H1 (cell line): ENCODE measurements at regions not wholly inside any gene's neighbourhood (a gene's known extent, or its start where the extent isn't known, plus 50 kb on each side); places are given as distances from the start of the nearest gene placed in this dataset.

Experiments used
- CTCF ChIA-PET: fragments of 300-600 bp; sonication (Branson Sonifier 250); formaldehyde crosslinking; loops from one replicate; lab custom pipeline; 2021; ENCODE audit not compliant: partially characterized antibody; lab: Charles Lee
- POLR2A ChIA-PET: fragments of 300-600 bp; sonication (Branson Sonifier 250); formaldehyde crosslinking; loops from one replicate; lab custom pipeline; 2021; ENCODE audit warnings: inconsistent platforms; ENCODE audit not compliant: partially characterized antibody; lab: Charles Lee
- DNase-seq, 2 experiments: peaks; one replicate each; pipeline versions ENCODE4 v3.0.0 to v3.0.0-alpha.2; 2010 to 2022; ENCODE audit warnings: low spot score in 2 of 2, low read depth in 1 of 2, mixed read lengths in 1 of 2
- FAIRE-seq: peaks from 2 replicates; lab custom pipeline; 2011; peaks lifted over from hg19 to GRCh38; lab: Jason Lieb, UNC
- H2AFZ ChIP-seq: 2 replicates; pipeline ENCODE4 v1.8.1; 2012; ENCODE audit warnings: low read length, inconsistent platforms
- H2AK5ac ChIP-seq: 2 replicates; pipeline ENCODE4 v1.6.1; 2013; ENCODE audit warnings: low read depth, low read length
- H2BK120ac ChIP-seq: replicated peaks from 2 replicates; pipeline ENCODE3; 2013; ENCODE audit warnings: low read depth, low read length, inconsistent platforms
- H2BK12ac ChIP-seq: 2 replicates; pipeline ENCODE4 v1.6.1; 2013; ENCODE audit warnings: low read depth, low read length
- H2BK15ac ChIP-seq: 2 replicates; pipeline ENCODE4 v1.6.1; 2013; ENCODE audit warnings: low read length
- H2BK20ac ChIP-seq: 2 replicates; pipeline ENCODE4 v1.6.1; 2013; ENCODE audit warnings: low read length
- H2BK5ac ChIP-seq: 2 replicates; pipeline ENCODE4 v1.6.1; 2013; ENCODE audit warnings: low read depth, low read length
- H3K14ac ChIP-seq: 2 replicates; pipeline ENCODE4 v1.6.1; 2013; ENCODE audit warnings: inconsistent platforms; ENCODE audit not compliant: insufficient read length
- H3K18ac ChIP-seq: 2 replicates; pipeline ENCODE4 v1.6.1; 2013; ENCODE audit warnings: low read length; ENCODE audit errors: extremely low read depth
- H3K23ac ChIP-seq: 2 replicates; pipeline ENCODE4 v1.6.1; 2013; ENCODE audit warnings: inconsistent platforms; ENCODE audit not compliant: insufficient read length
- H3K23me2 ChIP-seq: 2 replicates; pipeline ENCODE4 v1.6.1; 2013; ENCODE audit warnings: low read depth, low read length
- H3K27ac ChIP-seq: 2 replicates; pipeline ENCODE4 v1.6.1; 2011; ENCODE audit warnings: low read depth, low read length, inconsistent platforms
- H3K27me3 ChIP-seq, 4 experiments: replicated peaks in 1 of 4; 1 replicate in 1 of 4; 2 replicates in 3 of 4; pipeline versions ENCODE4 v1.6.1 to v1.8.1; 2011 to 2013; ENCODE audit warnings: low read length in 3 of 4, mild to moderate bottlenecking in 3 of 4, inconsistent platforms in 2 of 4, mixed read lengths in 2 of 4, moderate library complexity in 1 of 4; ENCODE audit not compliant: control insufficient read depth in 3 of 4, insufficient read depth in 3 of 4; ENCODE audit errors: extremely low read depth in 1 of 4
- H3K36me3 ChIP-seq, 4 experiments: 2 replicates each; pipeline versions ENCODE4 v1.6.1 to v1.8.1; 2011 to 2013; ENCODE audit warnings: mild to moderate bottlenecking in 4 of 4, low read length in 3 of 4, moderate library complexity in 2 of 4, control low read depth in 1 of 4, inconsistent platforms in 1 of 4; ENCODE audit not compliant: insufficient read depth in 4 of 4, control insufficient read depth in 2 of 4
- H3K4ac ChIP-seq: replicated peaks from 2 replicates; pipeline ENCODE3; 2013; ENCODE audit warnings: low read length, low read depth, mixed read lengths, inconsistent platforms; ENCODE audit not compliant: insufficient read length
- H3K4me1 ChIP-seq, 4 experiments: replicated peaks in 1 of 4; 1 replicate in 1 of 4; 2 replicates in 3 of 4; pipeline versions ENCODE4 v1.6.1 to v1.8.1; 2011 to 2013; ENCODE audit warnings: low read length in 3 of 4, inconsistent platforms in 2 of 4, mixed read lengths in 1 of 4; ENCODE audit not compliant: insufficient read depth in 4 of 4, control insufficient read depth in 3 of 4
- H3K4me2 ChIP-seq, 2 experiments: 2 replicates each; pipeline versions ENCODE4 v1.6.1 to v1.8.1; 2011 to 2013; ENCODE audit warnings: low read depth in 2 of 2, low read length in 2 of 2, control low read depth in 1 of 2, inconsistent platforms in 1 of 2, mild to moderate bottlenecking in 1 of 2; ENCODE audit not compliant: insufficient read depth in 1 of 2
- H3K4me3 ChIP-seq, 4 experiments: fragments of 200-600, 300-600 bp in 1 of 4; sonication (generic), shearing (Covaris generic), sonication (Bioruptor Twin) in 1 of 4; 2 replicates each; pipeline versions ENCODE4 v1.5.1 to v1.8.1; 2011 to 2016; ENCODE audit warnings: low read length in 4 of 4, low read depth in 3 of 4, control low read depth in 2 of 4, inconsistent platforms in 2 of 4, mild to moderate bottlenecking in 2 of 4, mixed read lengths in 1 of 4, moderate library complexity in 1 of 4; ENCODE audit not compliant: insufficient read depth in 2 of 4; ENCODE audit errors: extremely low read depth in 1 of 4
- H3K56ac ChIP-seq: replicated peaks from 2 replicates; pipeline ENCODE3; 2013; ENCODE audit warnings: low read depth, mild to moderate bottlenecking, mixed read lengths, low read length, inconsistent platforms; ENCODE audit not compliant: insufficient read length
- H3K79me1 ChIP-seq: 2 replicates; pipeline ENCODE4 v1.6.1; 2013; ENCODE audit warnings: low read depth, low read length, control low read depth
- H3K79me2 ChIP-seq, 2 experiments: 2 replicates each; pipeline versions ENCODE4 v1.6.1 to v1.8.1; 2012 to 2013; ENCODE audit warnings: low read length in 2 of 2, mild to moderate bottlenecking in 2 of 2, inconsistent platforms in 1 of 2; ENCODE audit not compliant: insufficient read depth in 2 of 2, control insufficient read depth in 1 of 2
- H3K9ac ChIP-seq, 4 experiments: replicated peaks in 1 of 4; 1 replicate in 1 of 4; 2 replicates in 3 of 4; pipeline versions ENCODE4 v1.6.1 to v1.8.1; 2011 to 2013; ENCODE audit warnings: low read depth in 3 of 4, low read length in 3 of 4, control low read depth in 2 of 4, mild to moderate bottlenecking in 2 of 4, moderate library complexity in 2 of 4, inconsistent platforms in 1 of 4; ENCODE audit errors: extremely low read depth in 1 of 4
- H3K9me3 ChIP-seq, 2 experiments: 2 replicates each; pipeline versions ENCODE4 v1.6.1 to v1.8.1; 2012 to 2013; ENCODE audit warnings: mild to moderate bottlenecking in 2 of 2, moderate library complexity in 2 of 2, control low read depth in 1 of 2, inconsistent platforms in 1 of 2, low read depth in 1 of 2, low read length in 1 of 2, mixed read lengths in 1 of 2; ENCODE audit not compliant: insufficient read depth in 2 of 2
- H4K20me1 ChIP-seq, 2 experiments: replicated peaks in 1 of 2; 2 replicates each; pipeline versions ENCODE3 to v1.8.1; 2011 to 2013; ENCODE audit warnings: inconsistent platforms in 2 of 2, low read length in 2 of 2, mild to moderate bottlenecking in 1 of 2; ENCODE audit not compliant: insufficient read depth in 2 of 2, control insufficient read depth in 1 of 2
- H4K5ac ChIP-seq: 2 replicates; pipeline ENCODE4 v1.6.1; 2013; ENCODE audit warnings: low read length, low read depth, mixed read lengths, inconsistent platforms; ENCODE audit not compliant: insufficient read length
- H4K8ac ChIP-seq: 2 replicates; pipeline ENCODE4 v1.8.0; 2013; ENCODE audit warnings: mild to moderate bottlenecking, moderate library complexity, low read length, inconsistent platforms; ENCODE audit not compliant: insufficient read depth; ENCODE audit errors: extremely low read depth
- H4K91ac ChIP-seq: replicated peaks from 2 replicates; pipeline ENCODE3; 2013; ENCODE audit warnings: low read length, mixed read lengths, inconsistent platforms; ENCODE audit not compliant: insufficient read length
- CBX8 ChIP-seq: fragments of 300-800, 300-1000 bp; sonication (generic); IDR thresholded peaks from 2 replicates; pipeline ENCODE4 v1.7.1; 2016; ENCODE audit warnings: low read depth, low read length, borderline replicate concordance
- E2F6 ChIP-seq: IDR thresholded peaks from 2 replicates; pipeline ENCODE4 v1.6.1; 2012; ENCODE audit warnings: inconsistent platforms
- JUND ChIP-seq: IDR thresholded peaks from 2 replicates; pipeline ENCODE4 v1.6.1; 2011; ENCODE audit warnings: mild to moderate bottlenecking, improper control_type of control experiment, low read length
- YY1 ChIP-seq: IDR thresholded peaks from 2 replicates; pipeline ENCODE4 v1.6.1; 2011; ENCODE audit warnings: low read depth, mild to moderate bottlenecking, low read length
- WGBS, 2 experiments: shearing (Covaris generic) in 1 of 2; methylation state at CpG; one replicate each; pipeline versions ENCODE4 v1.1.6 to v1.1.7; 2013 to 2015; ENCODE audit warnings: low lambda C conversion rate in 2 of 2, mixed read lengths in 2 of 2, inconsistent platforms in 1 of 2, low coverage in 1 of 2, missing lambda C conversion rate in 1 of 2; ENCODE audit not compliant: insufficient replicate concordance in 2 of 2, insufficient coverage in 1 of 2, insufficient read length in 1 of 2; ENCODE audit errors: extremely low coverage in 1 of 2, missing lambda C conversion rate in 1 of 2; 5-methylcytosine and 5-hydroxymethylcytosine counted together
- TF ChIP-seq, protein P1 (sequence below): IDR thresholded peaks from 2 replicates; pipeline ENCODE4 v1.6.1; 2012; ENCODE audit warnings: inconsistent platforms

DNA sequence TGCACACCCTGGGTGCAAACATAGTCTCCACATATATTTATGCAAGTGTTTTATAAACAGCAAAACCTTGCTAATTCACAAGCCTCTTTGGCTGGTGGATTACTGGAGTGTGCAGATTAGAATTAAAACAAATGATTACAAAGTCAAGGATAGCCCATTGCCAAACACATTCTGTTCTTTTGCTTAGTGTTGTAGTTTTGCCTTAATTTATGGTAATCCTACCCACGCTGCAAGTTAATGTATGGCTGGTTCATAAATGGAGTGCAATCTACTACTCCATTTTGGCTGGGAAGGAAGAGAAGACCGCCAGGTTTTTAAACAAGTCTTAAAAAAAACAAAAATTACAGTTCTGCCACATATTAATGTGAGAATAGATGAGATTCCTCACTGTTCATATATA, 883.1 kb upstream of the KLHL29 start:
- Histone ChIP-seq H3K4me3 (no peak overlapping the region), H2AK5ac (no peak overlapping the region), H4K91ac (no peak overlapping the region), H3K23ac (no peak overlapping the region), H3K4me2 (no peak overlapping the region), H2BK120ac (no peak overlapping the region), H4K20me1 (no peaks in the 10 kb centered on the region), H3K56ac (no peak overlapping the region), H2AFZ (no peak overlapping the region), H3K9ac (no peak overlapping the region), H3K4me1 (peaks cover 0 to 5% (median 0%) of the 10 kb centered on the region in 4 experiments; a peak in 1 of 7 replicates), H3K79me1 (no peaks in the 10 kb centered on the region), H3K4ac (no peak overlapping the region), H3K27ac (no peak overlapping the region), H2BK15ac (no peak overlapping the region), H4K5ac (no peak overlapping the region), H2BK12ac (no peak overlapping the region), H3K79me2 (no peaks in the 10 kb centered on the region), H3K14ac (no peak overlapping the region), H3K36me3 (no peaks in the 10 kb centered on the region), H2BK5ac (no peak overlapping the region), H3K23me2 (no peaks in the 10 kb centered on the region), H3K27me3 (no peaks in the 10 kb centered on the region), H3K18ac (no peak overlapping the region), H3K9me3 (no peaks in the 10 kb centered on the region), H4K8ac (no peak overlapping the region), H2BK20ac (no peak overlapping the region)
- CTCF ChIA-PET = interaction anchor here (1.5 kb wide), 1 partner anchor 12 kb away, joined by 4 read pairs; no protein-coding TSS in a partner anchor
- POLR2A ChIA-PET = no interaction called here
- WGBS, 2 experiments = 90% methylated on average over 2 of the region's 2 CpGs; no CpG with 5 or more reads in 1 of the 2 experiments
- no peak for TF ChIP-seq JUND
- no peak for TF ChIP-seq YY1
- TF ChIP-seq, protein P1, sequence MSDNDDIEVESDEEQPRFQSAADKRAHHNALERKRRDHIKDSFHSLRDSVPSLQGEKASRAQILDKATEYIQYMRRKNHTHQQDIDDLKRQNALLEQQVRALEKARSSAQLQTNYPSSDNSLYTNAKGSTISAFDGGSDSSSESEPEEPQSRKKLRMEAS = no peak
- no peak for TF ChIP-seq CBX8
- no peak for TF ChIP-seq E2F6
- no peak for FAIRE-seq
- DNase-seq = no peak
